T-helper 1 cell treated with Interleukin-12 subunit alpha and Interleukin-12 subunit beta and Interleukin-4 antibody, amounts not matched to agents 30 μg/mL and 1 μg/mL, for 36 hours (primary cell): ENCODE measurements at regions not wholly inside any gene's neighbourhood (a gene's known extent, or its start where the extent isn't known, plus 50 kb on each side); places are given as distances from the start of the nearest gene placed in this dataset.
"Not testable (repeated sequence)": the region's sequence is repeated elsewhere in the genome, so short reads cannot be mapped to it uniquely, and the experiment has no call there.

ENCODE experiments used
- H3K27ac Mint-ChIP-seq: one replicate; pipeline ENCODE4 v1.8.0; 2021; ENCODE audit warnings: mild to moderate bottlenecking, mixed read lengths
- H3K27me3 Mint-ChIP-seq: one replicate; pipeline ENCODE4 v1.8.0; 2021; ENCODE audit warnings: low read depth, mixed read lengths
- H3K36me3 Mint-ChIP-seq: one replicate; pipeline ENCODE4 v1.8.0; 2021; ENCODE audit warnings: low read depth, mixed read lengths
- H3K4me1 Mint-ChIP-seq: one replicate; pipeline ENCODE4 v1.8.0; 2021; ENCODE audit warnings: low read depth, mixed read lengths
- H3K4me3 Mint-ChIP-seq: one replicate; pipeline ENCODE4 v1.8.0; 2021; ENCODE audit warnings: mild to moderate bottlenecking, moderate library complexity, mixed read lengths
- H3K9me3 Mint-ChIP-seq: one replicate; pipeline ENCODE4 v1.8.0; 2021; ENCODE audit warnings: mixed read lengths

- no peaks in the 10 kb centered on the region for H3K27me3 Mint-ChIP-seq
- no peak overlapping the region for H3K4me3 Mint-ChIP-seq
- no peaks in the 10 kb centered on the region for H3K4me1 Mint-ChIP-seq
- no peaks in the 10 kb centered on the region for H3K36me3 Mint-ChIP-seq
- H3K27ac Mint-ChIP-seq = no peak overlapping the region
- no peaks in the 10 kb centered on the region for H3K9me3 Mint-ChIP-seq
Observed at GRCh38 chr3:34037260-34037659, 238.8 kb downstream of the PDCD6IP start.

DNA sequence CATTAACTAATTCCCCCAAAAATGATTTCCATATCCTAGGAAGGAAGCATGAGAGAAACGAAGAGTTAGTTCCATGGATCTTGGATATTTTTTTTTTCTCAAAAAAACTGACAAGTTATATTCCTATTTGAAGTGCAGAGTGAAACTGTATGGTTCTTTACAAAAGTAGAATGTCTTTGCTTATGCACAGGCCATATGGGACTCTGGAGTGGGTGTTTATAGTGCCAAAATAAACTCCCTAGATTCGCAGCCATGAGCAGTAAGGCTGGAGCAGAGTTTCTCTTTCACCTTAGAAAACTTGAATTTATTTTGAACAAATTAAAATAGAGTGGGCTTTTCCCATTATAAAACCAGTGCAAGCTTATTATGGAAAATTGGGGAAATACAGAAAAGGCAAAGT, 239.7 kb downstream of the PDCD6IP start:
- Mint-ChIP-seq H3K4me3 (no peak overlapping the region), H3K27ac (no peak overlapping the region), H3K27me3 (no peaks in the 10 kb centered on the region), H3K4me1 (no peaks in the 10 kb centered on the region), H3K9me3 (no peaks in the 10 kb centered on the region), H3K36me3 (no peaks in the 10 kb centered on the region)

DNA sequence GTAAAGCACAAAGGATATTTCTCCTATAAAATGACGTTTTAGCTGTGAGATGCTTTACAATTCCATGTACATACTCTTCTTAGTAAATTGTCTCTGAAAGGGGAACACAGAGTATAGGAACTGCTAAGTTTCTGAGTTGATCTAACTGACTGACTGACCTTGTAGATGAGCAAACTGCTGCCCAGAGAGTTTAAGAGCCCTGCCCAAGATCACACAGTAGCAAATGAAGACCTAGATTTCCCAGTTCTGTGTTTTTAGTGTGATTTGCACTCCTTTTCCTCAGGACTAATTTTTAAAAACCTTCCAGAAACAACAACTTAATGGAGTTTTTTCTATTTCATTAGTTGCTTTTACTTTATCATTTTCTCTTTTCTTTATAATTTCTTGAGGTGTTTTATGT, 247.7 kb downstream of the PDCD6IP start:
- no peak overlapping the region for H3K4me3 Mint-ChIP-seq
- no peak overlapping the region for H3K27ac Mint-ChIP-seq
- H3K36me3 Mint-ChIP-seq = no peaks in the 10 kb centered on the region
- no peaks in the 10 kb centered on the region for H3K9me3 Mint-ChIP-seq
- H3K27me3 Mint-ChIP-seq = no peaks in the 10 kb centered on the region
- no peaks in the 10 kb centered on the region for H3K4me1 Mint-ChIP-seq

DNA sequence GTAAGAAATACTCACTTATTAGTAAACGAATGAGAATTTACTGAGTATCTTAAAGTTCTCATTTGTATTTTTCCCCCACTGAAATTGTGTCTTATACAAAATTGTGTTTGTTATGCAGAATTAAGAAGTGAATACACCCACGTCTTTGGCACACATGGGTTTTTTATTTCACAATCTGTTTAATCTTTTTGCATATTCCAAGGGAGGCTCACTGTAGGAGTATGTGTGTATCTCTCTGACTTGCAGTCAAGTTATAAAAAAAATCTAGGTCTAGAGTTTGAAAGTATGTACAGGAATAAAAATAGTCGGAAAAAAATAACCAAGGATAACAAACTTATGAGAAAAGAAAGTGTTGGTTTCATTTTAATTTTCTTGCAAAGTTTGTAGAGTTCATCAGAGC, 255.2 kb downstream of the PDCD6IP start:
- Mint-ChIP-seq H3K4me3 (no peak overlapping the region), H3K27ac (no peak overlapping the region), H3K27me3 (no peaks in the 10 kb centered on the region), H3K9me3 (peaks cover 4% of the 10 kb centered on the region), H3K36me3 (no peaks in the 10 kb centered on the region), H3K4me1 (peaks cover 5% of the 10 kb centered on the region)

DNA sequence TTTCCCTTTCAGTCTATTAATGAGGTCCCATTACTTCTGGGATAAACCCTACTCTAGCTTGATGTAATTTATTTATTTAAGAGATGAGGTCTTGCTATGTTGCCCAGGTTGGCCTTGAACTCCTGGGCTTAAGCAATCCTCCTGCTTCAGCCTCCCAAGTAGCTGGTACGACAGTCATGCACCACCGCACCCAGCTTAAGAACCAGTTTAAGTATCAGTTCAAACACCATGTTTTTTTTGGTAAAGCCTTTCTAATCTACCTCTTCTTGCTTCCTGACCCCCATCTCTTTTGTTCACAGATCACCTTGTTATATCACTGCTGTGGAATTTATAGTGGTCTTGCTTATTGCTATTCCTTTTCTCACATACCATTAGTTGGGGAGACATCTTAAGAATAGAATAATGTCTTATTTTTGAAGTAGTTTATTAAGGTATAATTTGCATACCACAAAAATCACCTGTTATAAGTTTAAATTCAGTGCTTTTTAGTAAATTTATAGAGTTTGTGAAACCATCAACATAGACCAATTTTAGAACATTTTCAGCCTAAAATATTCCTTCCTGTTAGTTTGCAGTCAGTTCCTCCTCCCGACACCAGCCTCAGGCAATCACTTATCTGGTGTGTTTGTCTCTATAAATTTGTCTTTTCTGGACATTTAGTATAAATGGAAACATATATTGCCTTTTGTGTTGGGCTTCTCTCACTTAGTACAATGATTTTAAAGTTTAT, 257.9 kb downstream of the PDCD6IP start:
- no peak overlapping the region for H3K27ac Mint-ChIP-seq
- no peaks in the 10 kb centered on the region for H3K27me3 Mint-ChIP-seq
- peaks cover 5% of the 10 kb centered on the region for H3K4me1 Mint-ChIP-seq
- H3K36me3 Mint-ChIP-seq = no peaks in the 10 kb centered on the region
- H3K4me3 Mint-ChIP-seq = no peak overlapping the region
- H3K9me3 Mint-ChIP-seq = peaks cover 14% of the 10 kb centered on the region

- H3K36me3 Mint-ChIP-seq = no peaks in the 10 kb centered on the region
- peaks cover 5% of the 10 kb centered on the region for H3K4me1 Mint-ChIP-seq
- no peak overlapping the region for H3K27ac Mint-ChIP-seq
- H3K27me3 Mint-ChIP-seq = no peaks in the 10 kb centered on the region
- no peak overlapping the region for H3K4me3 Mint-ChIP-seq
- peaks cover 15% of the 10 kb centered on the region for H3K9me3 Mint-ChIP-seq
Observed at GRCh38 chr3:34056951-34057390, 258.5 kb downstream of the PDCD6IP start.

DNA sequence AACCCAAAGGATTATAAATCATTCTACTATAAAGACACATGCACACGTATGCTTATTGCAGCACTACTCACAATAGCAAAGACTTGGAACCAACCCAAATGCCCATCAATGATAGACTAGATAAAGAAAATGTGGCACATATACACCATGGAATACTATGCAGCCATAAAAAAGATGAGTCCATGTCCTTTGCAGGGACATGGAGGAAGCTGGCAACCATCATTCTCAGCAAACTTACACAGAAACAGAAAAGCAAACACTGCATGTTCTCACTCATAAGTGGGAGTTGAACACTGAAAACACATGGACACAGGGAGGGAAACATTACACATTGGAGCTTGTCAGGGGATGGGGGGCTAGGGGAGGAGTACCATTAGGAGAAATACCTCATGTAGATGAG, 262.6 kb downstream of the PDCD6IP start:
- H3K9me3 Mint-ChIP-seq = peaks cover 17% of the 10 kb centered on the region
- H3K4me1 Mint-ChIP-seq, H3K36me3 Mint-ChIP-seq, H3K27ac Mint-ChIP-seq, H3K27me3 Mint-ChIP-seq, H3K4me3 Mint-ChIP-seq: not testable (repeated sequence)

- peaks cover 6% of the 10 kb centered on the region for H3K9me3 Mint-ChIP-seq
- H3K4me3 Mint-ChIP-seq = no peak overlapping the region
- H3K36me3 Mint-ChIP-seq = no peaks in the 10 kb centered on the region
- H3K27ac Mint-ChIP-seq = no peak overlapping the region
- no peaks in the 10 kb centered on the region for H3K4me1 Mint-ChIP-seq
- peaks cover 4% of the 10 kb centered on the region for H3K27me3 Mint-ChIP-seq
Observed at GRCh38 chr3:34065901-34066300, 267.5 kb downstream of the PDCD6IP start.

- peaks cover 3% of the 10 kb centered on the region for H3K9me3 Mint-ChIP-seq
- H3K4me3 Mint-ChIP-seq = no peak overlapping the region
- peaks cover 4% of the 10 kb centered on the region for H3K27me3 Mint-ChIP-seq
- no peaks in the 10 kb centered on the region for H3K36me3 Mint-ChIP-seq
- H3K27ac Mint-ChIP-seq = no peak overlapping the region
- H3K4me1 Mint-ChIP-seq = peaks cover 1% of the 10 kb centered on the region
Observed at GRCh38 chr3:34066328-34066727, 267.9 kb downstream of the PDCD6IP start.

GRCh38 chr3:34066999-34067398, 268.6 kb downstream of the PDCD6IP start:
- Mint-ChIP-seq H3K27me3 (peaks cover 4% of the 10 kb centered on the region), H3K9me3 (peaks cover 2% of the 10 kb centered on the region), H3K4me3 (no peak overlapping the region), H3K36me3 (no peaks in the 10 kb centered on the region), H3K27ac (no peak overlapping the region), H3K4me1 (peaks cover 2% of the 10 kb centered on the region)

DNA sequence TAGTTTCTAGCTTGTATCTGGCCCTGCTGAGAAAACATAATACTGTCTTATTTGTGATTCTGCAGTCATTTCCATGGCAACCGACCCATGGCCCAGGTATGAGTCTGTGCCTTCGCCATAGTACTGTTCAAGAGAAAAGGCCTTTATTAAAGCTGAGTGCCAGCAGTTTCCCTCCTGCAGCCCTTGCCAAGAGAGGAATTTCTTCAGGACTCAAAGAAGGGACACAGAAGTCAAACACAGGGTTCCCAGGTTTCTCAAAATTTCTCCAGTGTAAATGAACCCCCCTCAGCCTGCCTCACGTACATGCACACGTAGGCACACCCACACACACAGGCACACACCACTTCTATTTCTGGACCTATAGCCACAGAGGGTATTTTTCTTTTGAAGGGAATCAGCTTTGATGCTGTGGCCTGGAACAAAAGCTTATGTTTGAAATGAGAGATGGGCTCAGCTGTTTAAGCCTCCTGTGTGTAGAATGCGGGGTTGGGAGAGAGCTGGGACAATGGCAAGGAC, 269.2 kb downstream of the PDCD6IP start:
- Mint-ChIP-seq H3K9me3 (no peaks in the 10 kb centered on the region), H3K27ac (no peak overlapping the region), H3K4me3 (no peak overlapping the region), H3K36me3 (no peaks in the 10 kb centered on the region), H3K4me1 (peaks cover 2% of the 10 kb centered on the region), H3K27me3 (peaks cover 4% of the 10 kb centered on the region)

DNA sequence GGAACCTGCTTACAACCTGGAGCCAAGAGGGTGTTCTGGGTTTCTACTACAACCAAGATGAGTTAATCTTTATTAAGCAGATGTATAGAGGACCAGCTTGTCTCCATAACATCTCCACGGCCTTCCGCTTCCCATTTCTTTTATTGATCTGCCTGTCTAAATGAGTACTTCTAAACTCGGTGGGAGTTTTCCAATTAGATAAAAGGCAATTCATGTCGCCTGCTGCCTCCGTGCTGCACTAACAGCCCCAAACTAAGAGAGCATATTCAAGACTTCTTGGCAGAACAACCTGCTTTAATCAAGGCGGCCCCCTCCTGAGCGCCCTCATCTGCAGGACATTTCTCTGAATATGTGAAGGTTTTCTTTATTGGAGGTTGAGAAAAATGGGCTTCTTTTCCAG, 270.1 kb downstream of the PDCD6IP start:
- Mint-ChIP-seq H3K4me1 (peaks cover 2% of the 10 kb centered on the region), H3K9me3 (no peaks in the 10 kb centered on the region), H3K27ac (no peak overlapping the region), H3K36me3 (no peaks in the 10 kb centered on the region), H3K4me3 (no peak overlapping the region), H3K27me3 (no peaks in the 10 kb centered on the region)

GRCh38 chr3:34070831-34071585, 272.6 kb downstream of the PDCD6IP start:
- peaks cover 2% of the 10 kb centered on the region for H3K4me1 Mint-ChIP-seq

GRCh38 chr3:34072297-34072696, 273.9 kb downstream of the PDCD6IP start:
- H3K36me3 Mint-ChIP-seq = no peaks in the 10 kb centered on the region
- H3K4me1 Mint-ChIP-seq = peaks cover 2% of the 10 kb centered on the region
- no peaks in the 10 kb centered on the region for H3K27me3 Mint-ChIP-seq

More at GRCh38 chr3:34070831-34071585, 272.6 kb downstream of the PDCD6IP start:
- H3K36me3 Mint-ChIP-seq = no peaks in the 10 kb centered on the region
- H3K27me3 Mint-ChIP-seq = no peaks in the 10 kb centered on the region
- no peak overlapping the region for H3K4me3 Mint-ChIP-seq
- H3K27ac Mint-ChIP-seq = no peak overlapping the region
- no peaks in the 10 kb centered on the region for H3K9me3 Mint-ChIP-seq

GRCh38 chr3:34073111-34073510, 274.7 kb downstream of the PDCD6IP start:
- H3K27ac Mint-ChIP-seq = no peak overlapping the region
- H3K27me3 Mint-ChIP-seq = no peaks in the 10 kb centered on the region
- H3K36me3 Mint-ChIP-seq = no peaks in the 10 kb centered on the region
- H3K4me1 Mint-ChIP-seq = peaks cover 2% of the 10 kb centered on the region
- no peak overlapping the region for H3K4me3 Mint-ChIP-seq
- no peaks in the 10 kb centered on the region for H3K9me3 Mint-ChIP-seq

More at GRCh38 chr3:34072297-34072696, 273.9 kb downstream of the PDCD6IP start:
- no peaks in the 10 kb centered on the region for H3K9me3 Mint-ChIP-seq
- H3K27ac Mint-ChIP-seq = no peak overlapping the region
- H3K4me3 Mint-ChIP-seq = no peak overlapping the region
